H9 (cell line): ENCODE measurements at regions not wholly inside any gene's neighbourhood (a gene's known extent, or its start where the extent isn't known, plus 50 kb on each side); places are given as distances from the start of the nearest gene placed in this dataset.
"Not testable (repeated sequence)": the region's sequence is repeated elsewhere in the genome, so short reads cannot be mapped to it uniquely, and the experiment has no call there.

ENCODE experiments used
- DNase-seq: peaks from one replicate; pipeline ENCODE4 v3.0.0-alpha.2; 2017
- H2AFZ ChIP-seq: one replicate; pipeline ENCODE4 v1.6.1; 2013; ENCODE audit warnings: mild to moderate bottlenecking, low read length, control low read depth, moderate library complexity
- H2AK5ac ChIP-seq: 2 replicates; pipeline ENCODE4 v1.6.1; 2013; ENCODE audit warnings: low read length, control low read depth, mixed read lengths; ENCODE audit not compliant: insufficient read length
- H2BK120ac ChIP-seq: one replicate; pipeline ENCODE4 v1.6.1; 2013; ENCODE audit warnings: low read depth, mild to moderate bottlenecking, low read length, control low read depth, inconsistent platforms; ENCODE audit not compliant: poor library complexity, severe bottlenecking
- H2BK12ac ChIP-seq: 2 replicates; pipeline ENCODE4 v1.6.1; 2013; ENCODE audit warnings: low read length, control low read depth, mixed read lengths, low read depth; ENCODE audit not compliant: insufficient read length
- H2BK15ac ChIP-seq: 2 replicates; pipeline ENCODE4 v1.6.1; 2013; ENCODE audit warnings: low read depth, low read length, control low read depth
- H2BK20ac ChIP-seq: one replicate; pipeline ENCODE4 v1.6.1; 2013; ENCODE audit warnings: low read depth, mild to moderate bottlenecking, low read length, control low read depth, inconsistent platforms; ENCODE audit not compliant: poor library complexity, severe bottlenecking
- H2BK5ac ChIP-seq: 2 replicates; pipeline ENCODE4 v1.6.1; 2013; ENCODE audit warnings: low read length, control low read depth, mixed read lengths; ENCODE audit not compliant: insufficient read length
- H3K14ac ChIP-seq: 2 replicates; pipeline ENCODE4 v1.6.1; 2013; ENCODE audit warnings: low read length, control low read depth; ENCODE audit not compliant: insufficient read depth
- H3K18ac ChIP-seq: 2 replicates; pipeline ENCODE4 v1.6.1; 2013; ENCODE audit warnings: low read depth, mild to moderate bottlenecking, mixed read lengths, low read length, control low read depth; ENCODE audit not compliant: insufficient read length
- H3K23ac ChIP-seq: 2 replicates; pipeline ENCODE4 v1.6.1; 2013; ENCODE audit warnings: low read length, control low read depth, mixed read lengths, low read depth; ENCODE audit not compliant: insufficient read length
- H3K23me2 ChIP-seq: 2 replicates; pipeline ENCODE4 v1.6.1; 2013; ENCODE audit warnings: low read depth, mild to moderate bottlenecking, mixed read lengths, low read length, control low read depth; ENCODE audit not compliant: insufficient read length, poor library complexity, severe bottlenecking
- H3K27ac ChIP-seq: 2 replicates; pipeline ENCODE4 v1.5.1; 2013; ENCODE audit warnings: low read length, control low read depth, mixed read lengths, low read depth; ENCODE audit not compliant: insufficient read length
- H3K27me3 ChIP-seq: 2 replicates; pipeline ENCODE4 v1.6.1; 2013; ENCODE audit warnings: low read length, control low read depth, inconsistent platforms; ENCODE audit not compliant: insufficient read depth
- H3K4ac ChIP-seq: 2 replicates; pipeline ENCODE4 v1.6.1; 2013; ENCODE audit warnings: low read depth, mild to moderate bottlenecking, control low read depth, inconsistent platforms, low read length, moderate library complexity
- H3K4me1 ChIP-seq: 2 replicates; pipeline ENCODE4 v1.6.1; 2013; ENCODE audit warnings: low read length, control low read depth, inconsistent platforms; ENCODE audit not compliant: insufficient read depth
- H3K4me2 ChIP-seq: 2 replicates; pipeline ENCODE4 v1.6.1; 2013; ENCODE audit warnings: low read length, control low read depth, mixed read lengths; ENCODE audit not compliant: insufficient read length, insufficient read depth
- H3K56ac ChIP-seq: 2 replicates; pipeline ENCODE4 v1.6.1; 2013; ENCODE audit warnings: low read depth, mild to moderate bottlenecking, mixed read lengths, low read length, control low read depth; ENCODE audit not compliant: insufficient read length
- H3K79me1 ChIP-seq: 2 replicates; pipeline ENCODE4 v1.6.1; 2013; ENCODE audit warnings: low read depth, mild to moderate bottlenecking, moderate library complexity, low read length, control low read depth, inconsistent platforms; ENCODE audit not compliant: insufficient read depth, poor library complexity, severe bottlenecking
- H3K79me2 ChIP-seq: 2 replicates; pipeline ENCODE4 v1.6.1; 2013; ENCODE audit warnings: low read length, control low read depth, inconsistent platforms; ENCODE audit not compliant: insufficient read depth
- H3K9ac ChIP-seq: 2 replicates; pipeline ENCODE4 v1.6.1; 2013; ENCODE audit warnings: low read length, control low read depth, mixed read lengths; ENCODE audit not compliant: insufficient read length; ENCODE audit errors: extremely low read depth
- H3K9me3 ChIP-seq: one replicate; pipeline ENCODE4 v1.6.1; 2013; ENCODE audit warnings: low read depth, low read length, inconsistent platforms; ENCODE audit not compliant: control insufficient read depth
- H3T11ph ChIP-seq: one replicate; pipeline ENCODE4 v1.6.1; 2013; ENCODE audit warnings: mild to moderate bottlenecking, low read length, control low read depth, inconsistent platforms
- H4K20me1 ChIP-seq: one replicate; pipeline ENCODE4 v1.6.1; 2013; ENCODE audit not compliant: control insufficient read depth, insufficient read length, insufficient read depth
- H4K5ac ChIP-seq: 2 replicates; pipeline ENCODE4 v1.6.1; 2013; ENCODE audit warnings: low read depth, mild to moderate bottlenecking, mixed read lengths, low read length, control low read depth; ENCODE audit not compliant: insufficient read length
- H4K8ac ChIP-seq: replicated peaks from 2 replicates; pipeline ENCODE4 v1.6.1; 2013; ENCODE audit warnings: low read length, control low read depth, mixed read lengths, low read depth; ENCODE audit not compliant: insufficient read length
- H4K91ac ChIP-seq: 2 replicates; pipeline ENCODE4 v1.6.1; 2013; ENCODE audit warnings: low read depth, mild to moderate bottlenecking, moderate library complexity, mixed read lengths, low read length, control low read depth; ENCODE audit not compliant: insufficient read length
- H3K27ac Mint-ChIP-seq, 3 experiments: 2 replicates in 2 of 3; 3 replicates in 1 of 3; pipeline ENCODE4 v1.8.0; 2020 to 2021; ENCODE audit warnings: mixed read lengths in 3 of 3, mild to moderate bottlenecking in 1 of 3, moderate library complexity in 1 of 3
- H3K27me3 Mint-ChIP-seq: 2 replicates; pipeline ENCODE4 v1.8.0; 2021; ENCODE audit warnings: low read depth, mild to moderate bottlenecking, moderate library complexity, mixed read lengths
- H3K36me3 Mint-ChIP-seq, 3 experiments: 2 replicates in 2 of 3; 3 replicates in 1 of 3; pipeline ENCODE4 v1.8.0; 2020 to 2021; ENCODE audit warnings: low read depth in 3 of 3, mixed read lengths in 3 of 3; ENCODE audit not compliant: insufficient read depth in 1 of 3
- H3K4me1 Mint-ChIP-seq, 2 experiments: 2 replicates each; pipeline ENCODE4 v1.8.0; 2020; ENCODE audit warnings: mixed read lengths in 2 of 2
- H3K4me3 Mint-ChIP-seq, 2 experiments: 2 replicates in 1 of 2; 3 replicates in 1 of 2; pipeline ENCODE4 v1.8.0; 2020 to 2021; ENCODE audit warnings: mild to moderate bottlenecking in 2 of 2, mixed read lengths in 2 of 2, moderate library complexity in 1 of 2
- H3K9me3 Mint-ChIP-seq, 2 experiments: 2 replicates in 1 of 2; 3 replicates in 1 of 2; pipeline ENCODE4 v1.8.0; 2020; ENCODE audit warnings: mild to moderate bottlenecking in 2 of 2, mixed read lengths in 2 of 2, moderate library complexity in 1 of 2
- CTCF ChIP-seq: fragments of 200-600 bp; sonication (generic); conservative IDR thresholded peaks from 3 replicates; pipeline ENCODE4 v1.8.0; 2021; ENCODE audit warnings: antibody characterized with exemption, mild to moderate bottlenecking
- WGBS: extraction: QIAGEN DNeasy Blood & Tissue Kit; methylation state at CpG from one replicate; pipeline ENCODE4 v1.1.7; 2013; ENCODE audit warnings: missing lambda C conversion rate, low lambda C conversion rate, mixed read lengths; ENCODE audit not compliant: insufficient read length; ENCODE audit errors: extremely low coverage; 5-methylcytosine and 5-hydroxymethylcytosine counted together

DNA sequence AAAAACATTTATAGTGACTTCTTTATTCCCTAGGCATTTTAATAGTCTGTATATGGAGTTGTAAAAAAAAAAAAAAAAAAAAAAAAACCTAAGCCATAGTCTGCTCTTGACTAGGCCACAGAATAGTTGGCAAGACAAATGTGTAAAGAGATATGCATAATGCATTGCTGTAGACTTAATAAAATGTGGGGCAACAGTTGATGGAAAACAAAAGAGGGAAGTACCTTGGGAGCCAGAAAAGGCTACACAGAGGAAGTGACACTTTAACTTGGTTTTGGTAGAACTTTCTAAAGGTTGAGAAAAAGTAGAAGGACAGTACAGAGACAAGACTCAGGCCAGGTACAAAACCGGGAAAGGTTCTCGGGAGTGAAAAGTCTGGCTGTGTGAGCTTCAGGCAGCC is 802.9 kb upstream of the ADAMTS5 start:
- H3K27ac Mint-ChIP-seq = no peak overlapping the region
- no peaks in the 10 kb centered on the region for H3K9me3 ChIP-seq
- no peak overlapping the region for H3K9ac ChIP-seq
- H3K4ac ChIP-seq = no peak overlapping the region
- H2BK15ac ChIP-seq = no peak overlapping the region
- no peak overlapping the region for H3K56ac ChIP-seq
- TF ChIP-seq CTCF = no peak
- H4K91ac ChIP-seq = no peak overlapping the region
- H3K79me1 ChIP-seq = no peaks in the 10 kb centered on the region
- H3K27ac ChIP-seq = no peak overlapping the region
- H3T11ph ChIP-seq = no peak overlapping the region
- no peaks in the 10 kb centered on the region for H3K4me1 Mint-ChIP-seq
- H3K79me2 ChIP-seq = no peaks in the 10 kb centered on the region
- no peak overlapping the region for H2BK20ac ChIP-seq
- H3K4me1 ChIP-seq = no peaks in the 10 kb centered on the region
- H3K27me3 ChIP-seq = no peaks in the 10 kb centered on the region
- no peak overlapping the region for H3K14ac ChIP-seq
- WGBS = no CpG with 5 or more reads among the region's 2 CpGs
- DNase-seq = no peak
- H4K5ac ChIP-seq = no peak overlapping the region
- H2BK120ac ChIP-seq = no peak overlapping the region
- H4K8ac ChIP-seq = no peak overlapping the region
- no peak overlapping the region for H3K4me3 Mint-ChIP-seq
- H3K23me2 ChIP-seq = no peaks in the 10 kb centered on the region
- no peaks in the 10 kb centered on the region for H3K36me3 Mint-ChIP-seq
- no peak overlapping the region for H3K23ac ChIP-seq
- H2BK12ac ChIP-seq = no peak overlapping the region
- H3K27me3 Mint-ChIP-seq = no peaks in the 10 kb centered on the region
- H2BK5ac ChIP-seq = no peak overlapping the region
- H3K18ac ChIP-seq = no peak overlapping the region
- peaks cover 0 to 1% of the 10 kb centered on the region in 2 experiments; a peak in 1 of 5 replicates for H3K9me3 Mint-ChIP-seq
- no peak overlapping the region for H2AK5ac ChIP-seq
- H4K20me1 ChIP-seq = no peaks in the 10 kb centered on the region
- H2AFZ ChIP-seq = no peak overlapping the region
- H3K4me2 ChIP-seq = no peak overlapping the region

DNA sequence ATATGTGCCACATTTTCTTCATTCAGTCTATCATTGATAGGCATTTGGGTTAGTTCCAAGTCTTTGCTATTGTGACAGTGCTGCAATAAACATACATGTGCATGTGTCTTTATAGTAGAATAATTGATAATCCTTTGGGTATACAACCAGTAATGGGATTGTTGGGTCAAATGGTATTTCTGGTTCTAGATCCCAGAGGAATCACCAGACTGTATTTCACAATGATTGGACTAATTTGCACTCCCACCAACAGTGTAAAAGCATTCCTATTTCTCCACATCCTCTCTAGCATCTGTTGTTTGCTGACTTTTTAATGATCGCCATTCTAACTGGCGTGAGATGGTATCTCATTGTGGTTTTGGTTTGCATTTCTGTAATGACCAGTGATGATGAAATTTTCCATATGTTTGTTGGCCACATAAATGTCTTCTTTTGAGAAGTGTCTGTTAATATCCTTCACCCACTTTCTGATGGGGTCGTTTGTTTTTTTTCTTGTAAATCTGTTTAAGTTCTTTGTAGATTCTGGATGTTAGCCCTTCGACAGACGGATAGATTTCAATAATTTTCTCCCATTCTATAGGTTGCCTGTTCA is 801.3 kb upstream of the ADAMTS5 start:
- H3K14ac ChIP-seq, H3K4me1 Mint-ChIP-seq, H3K27me3 ChIP-seq, H2AK5ac ChIP-seq, H3K27ac Mint-ChIP-seq, H3K36me3 Mint-ChIP-seq, H3K4me1 ChIP-seq, H3K4me2 ChIP-seq, H4K91ac ChIP-seq, H3K23me2 ChIP-seq, H3K4me3 Mint-ChIP-seq, H3K56ac ChIP-seq, H3K18ac ChIP-seq, H2BK5ac ChIP-seq, H2AFZ ChIP-seq, H3K4ac ChIP-seq, H2BK120ac ChIP-seq, H4K8ac ChIP-seq, H2BK20ac ChIP-seq, H2BK15ac ChIP-seq, DNase-seq, H3K79me1 ChIP-seq, H3K9me3 ChIP-seq, H4K5ac ChIP-seq, H3K9ac ChIP-seq, H3K27me3 Mint-ChIP-seq, H3K27ac ChIP-seq, H4K20me1 ChIP-seq, H3K79me2 ChIP-seq, H3T11ph ChIP-seq, H3K9me3 Mint-ChIP-seq, H2BK12ac ChIP-seq, H3K23ac ChIP-seq: not testable (repeated sequence)
- no CpG with 5 or more reads among the region's 5 CpGs for WGBS
